GM21619 (cell line): ENCODE measurements at regions not wholly inside any gene's neighbourhood (a gene's known extent, or its start where the extent isn't known, plus 50 kb on each side); places are given as distances from the start of the nearest gene placed in this dataset.

ENCODE experiments used
- ATAC-seq: cut with Tn5 transposase; IDR thresholded peaks from one replicate; pipeline ENCODE4 v1.9.1; 2021; ENCODE audit not compliant: unreplicated experiment

DNA sequence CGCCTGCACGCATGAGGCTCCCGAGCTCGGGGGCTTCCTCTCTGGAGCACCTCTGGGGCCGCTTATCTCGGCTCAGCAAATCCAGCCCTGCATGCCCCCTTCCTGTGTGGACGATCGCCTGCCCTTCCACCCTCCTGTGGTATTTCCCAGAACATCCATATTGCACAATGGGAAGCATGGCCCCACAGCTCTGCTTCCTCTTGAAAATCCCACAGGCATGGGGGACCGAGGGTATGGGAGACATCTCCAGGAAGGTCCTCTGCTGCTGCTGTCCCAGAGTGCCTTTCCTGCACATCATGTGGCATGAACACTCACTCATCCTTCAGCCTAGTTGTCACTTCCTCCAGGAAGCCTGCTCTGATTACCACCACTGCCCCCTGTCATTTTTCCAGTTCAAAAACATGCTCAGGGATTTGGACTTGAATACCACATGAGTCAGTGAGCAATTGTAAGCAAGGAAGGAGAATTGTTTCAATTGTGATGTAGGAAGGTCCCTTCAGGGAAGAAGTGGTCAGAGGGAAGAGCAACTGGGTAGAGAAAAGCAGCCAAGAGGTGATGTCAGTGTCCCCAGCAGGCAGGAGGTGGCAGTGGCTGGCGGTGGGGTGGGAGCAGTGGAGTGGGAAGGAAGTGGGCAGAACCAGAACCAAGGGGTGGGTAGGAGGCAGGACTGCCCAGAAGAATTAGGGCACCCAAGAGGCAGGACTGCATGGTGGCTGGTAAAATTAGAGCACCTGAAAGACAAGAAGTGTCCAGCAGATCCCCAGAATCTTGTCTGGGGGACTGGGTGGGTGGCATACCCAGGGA, 67.5 kb upstream of the ZMIZ1 start:
- ATAC-seq: no peak

DNA sequence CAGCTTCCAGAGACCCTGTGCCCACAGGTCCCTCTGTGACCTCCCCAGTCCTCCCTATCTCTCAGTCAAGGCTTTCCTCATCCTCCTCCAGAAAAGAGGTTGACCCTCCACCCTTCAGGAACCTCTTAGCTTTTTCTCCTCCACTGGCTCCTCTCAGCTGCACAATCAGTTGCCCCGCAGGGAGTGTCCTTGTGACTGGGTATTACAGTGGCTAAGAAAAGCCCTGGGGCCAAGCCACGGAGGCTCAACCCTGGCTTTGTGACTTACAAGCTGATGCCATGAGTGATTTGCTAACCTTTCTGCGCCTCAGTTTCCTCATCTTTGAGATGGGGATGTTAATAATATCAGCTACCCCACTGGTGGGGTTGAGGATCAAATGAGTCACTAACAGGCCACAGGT, 66.4 kb upstream of the ZMIZ1 start:
- ATAC-seq: no peak

DNA sequence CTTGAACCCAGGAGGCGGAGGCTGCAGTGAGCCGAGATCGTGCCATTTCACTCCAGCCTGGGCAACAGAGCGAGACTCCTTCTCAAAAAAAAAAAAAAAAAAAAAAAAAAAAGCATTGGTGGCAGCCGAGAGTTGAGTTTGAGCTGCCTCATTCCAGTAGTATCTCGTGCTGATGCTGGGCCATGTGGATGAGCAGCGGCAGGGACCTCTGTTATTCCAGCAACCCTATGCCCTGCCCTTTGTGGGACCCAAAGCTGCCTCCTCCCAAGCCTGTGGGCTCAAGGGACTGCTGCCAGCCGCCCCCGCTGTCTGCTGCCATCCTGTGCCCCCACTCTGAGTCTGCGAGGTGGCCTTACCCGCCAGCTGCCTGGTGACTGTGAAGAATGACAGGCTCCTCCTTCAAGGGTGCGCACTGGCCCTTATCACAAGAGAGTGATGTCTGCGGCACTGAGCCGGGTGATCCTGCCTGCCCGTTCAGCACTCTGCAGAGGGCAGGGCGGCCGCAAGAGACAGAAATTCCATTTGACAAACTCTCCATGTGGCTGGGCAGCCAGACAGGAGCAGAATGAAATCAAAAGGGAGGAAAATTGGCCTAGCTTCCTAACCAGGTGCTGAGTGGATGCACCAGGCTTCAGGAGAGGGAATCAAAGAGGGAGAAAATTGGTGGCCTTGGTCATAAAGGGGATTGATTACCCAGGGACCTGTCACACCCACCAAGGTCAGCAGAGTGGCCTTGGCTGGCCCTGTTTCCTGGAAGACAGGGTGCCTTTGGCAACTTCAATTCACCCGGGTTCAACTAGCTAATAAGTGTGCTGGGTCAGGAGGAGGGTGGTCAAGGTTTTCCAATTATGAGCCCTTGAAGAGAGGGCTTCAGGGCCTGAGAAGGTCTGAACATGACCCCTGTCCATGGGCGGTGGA, 65.3 kb upstream of the ZMIZ1 start:
- ATAC-seq: no peak

DNA sequence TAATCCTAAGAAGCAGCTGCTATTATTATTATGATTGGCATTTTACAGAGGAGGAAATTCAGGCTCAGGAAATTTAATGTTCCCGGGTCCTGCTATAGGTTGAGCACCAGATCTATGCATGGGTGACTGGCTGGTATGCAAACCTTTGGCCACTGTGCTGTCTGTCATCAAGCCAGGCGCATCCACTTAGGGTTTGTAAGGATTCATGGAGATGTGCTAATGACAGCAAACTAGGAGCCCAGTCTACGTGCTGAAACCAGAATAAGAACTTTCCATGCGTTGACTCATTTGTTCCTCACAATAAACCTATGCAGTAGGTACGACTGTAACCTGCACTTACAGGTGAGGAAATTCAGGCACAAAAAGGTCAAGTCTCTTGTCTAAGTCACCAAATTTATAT, 64.5 kb upstream of the ZMIZ1 start:
- ATAC-seq: no peak

DNA sequence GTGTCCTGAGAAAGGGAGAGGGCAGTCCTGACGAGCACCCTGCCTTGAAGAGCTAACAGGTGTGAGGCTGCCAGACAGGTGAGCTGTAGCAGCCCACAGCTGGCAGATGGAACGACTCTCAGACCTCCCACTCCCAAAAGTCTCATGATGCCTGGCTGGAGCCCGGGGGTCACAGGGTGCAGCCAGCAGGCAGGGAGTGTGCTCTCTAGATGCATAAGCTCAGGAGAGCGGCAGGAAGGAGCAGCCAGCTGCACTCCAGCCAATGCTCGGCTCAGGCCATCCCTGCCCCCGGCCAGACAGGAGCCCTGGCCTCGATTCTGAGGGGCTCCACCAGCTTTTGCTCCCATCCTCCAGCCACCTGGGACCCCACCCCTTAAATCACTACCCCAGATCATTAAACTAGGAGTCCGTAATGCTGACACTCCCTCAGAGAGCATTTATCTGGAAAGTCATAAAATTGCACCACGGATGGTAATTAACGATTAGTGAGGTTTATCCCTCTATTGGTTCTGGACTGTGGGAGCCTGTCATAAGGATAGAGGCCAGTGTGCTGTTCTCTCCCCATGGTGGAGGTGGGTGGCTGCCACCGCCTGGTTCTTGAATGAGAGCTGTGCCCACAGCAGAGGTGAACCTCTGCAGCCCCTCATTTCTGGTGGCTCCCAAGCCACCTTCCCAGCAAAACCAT, 63.5 kb upstream of the ZMIZ1 start:
- ATAC-seq: no peak

DNA sequence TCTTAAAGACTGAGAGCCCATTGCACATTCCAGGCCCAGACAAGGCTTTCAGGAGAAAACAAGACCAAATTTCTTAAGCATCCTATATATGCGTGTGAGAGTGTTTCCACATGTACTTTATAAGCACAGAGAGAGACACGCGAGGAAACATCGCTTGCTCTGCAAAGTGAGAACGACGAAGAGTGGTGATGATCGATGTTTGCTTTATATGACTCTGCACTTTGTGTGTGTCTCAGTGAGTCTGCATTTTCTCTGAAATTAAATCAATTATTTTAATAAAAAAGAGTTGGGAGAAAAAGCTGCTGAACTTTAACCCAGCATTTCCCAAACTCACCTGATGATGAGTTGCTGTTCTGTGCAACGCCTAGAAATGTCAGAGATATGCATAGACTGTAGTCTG, 61.7 kb upstream of the ZMIZ1 start:
- no peak for ATAC-seq

DNA sequence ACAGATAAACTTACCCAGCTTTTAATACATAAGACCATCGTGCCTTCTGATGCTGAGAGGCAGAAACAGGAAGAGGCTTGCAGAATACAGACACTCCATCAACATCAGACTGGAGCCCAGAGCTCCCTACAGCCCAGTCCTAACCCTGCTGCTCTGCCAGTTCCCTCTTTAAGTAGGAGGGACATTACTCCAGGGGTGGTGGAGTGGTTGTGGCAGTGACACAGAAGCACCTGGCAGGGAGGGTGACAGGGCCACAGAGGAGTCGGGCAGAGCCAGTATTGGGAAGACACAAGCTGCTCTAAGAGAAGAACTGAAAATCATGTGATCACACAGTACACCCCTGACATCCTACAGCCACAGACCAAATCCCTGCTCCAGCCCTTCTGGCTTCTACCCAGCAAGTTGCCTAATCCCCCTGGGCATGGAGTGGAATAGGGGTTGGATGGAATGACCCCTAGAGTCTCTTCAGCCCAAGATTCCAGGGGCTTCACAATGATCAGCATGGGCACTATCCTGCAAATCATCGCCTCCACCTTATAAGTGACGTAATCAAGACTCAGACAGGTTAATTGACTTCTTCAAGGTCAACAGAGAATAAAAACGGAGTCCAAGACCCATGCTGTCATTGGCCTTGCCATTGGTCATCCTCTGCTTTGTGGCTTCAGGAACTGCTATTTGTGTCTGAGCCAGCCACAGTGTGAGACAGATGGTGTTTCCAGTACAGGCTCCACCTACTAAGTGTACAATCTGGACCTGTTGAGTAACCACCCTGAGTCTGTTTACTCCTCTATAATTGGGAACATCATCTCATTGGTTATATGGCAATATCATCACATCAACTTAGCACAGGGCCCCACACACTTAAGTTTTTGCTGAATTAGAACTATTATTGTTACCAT, 61.1 kb upstream of the ZMIZ1 start:
- no peak for ATAC-seq

DNA sequence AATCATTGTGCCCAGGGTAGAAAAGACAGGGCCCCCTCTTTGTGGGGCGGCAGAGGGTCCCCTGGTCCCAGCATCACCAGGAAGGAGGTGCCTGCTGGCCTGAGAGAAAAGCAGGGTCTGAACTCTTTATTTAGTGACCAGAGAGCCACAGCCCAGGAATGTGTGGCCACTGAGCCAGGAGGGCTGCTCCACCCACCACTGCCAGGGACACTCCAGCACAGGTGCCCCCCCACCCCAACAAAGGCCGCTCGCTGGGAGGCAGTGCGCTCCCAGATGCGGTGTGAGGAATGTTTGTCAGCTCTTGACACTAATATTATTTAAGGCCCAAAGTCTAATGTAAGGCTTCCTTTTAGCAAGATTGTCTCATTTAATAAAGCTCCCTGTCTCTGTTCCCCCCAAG, 59.6 kb upstream of the ZMIZ1 start:
- ATAC-seq: no peak

DNA sequence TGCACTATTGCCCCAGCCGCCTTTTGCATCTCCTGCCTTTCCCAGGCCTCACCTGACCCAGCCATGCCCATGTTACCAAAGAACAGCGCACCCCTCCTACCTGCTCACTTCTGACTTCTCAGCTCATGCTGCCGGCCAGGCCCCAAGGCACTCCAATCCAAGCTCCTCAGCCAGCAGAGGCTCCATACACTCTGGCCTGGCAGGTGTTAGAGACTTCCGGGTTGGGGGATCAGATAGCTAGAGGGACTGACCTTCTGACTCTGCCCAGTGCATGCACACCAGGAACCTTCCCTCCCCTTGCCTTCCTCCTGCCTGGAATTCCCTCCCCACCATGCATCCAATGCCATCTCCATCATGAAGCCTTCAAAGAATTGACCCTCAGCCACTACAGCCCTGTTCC, 56.2 kb upstream of the ZMIZ1 start:
- no peak for ATAC-seq

DNA sequence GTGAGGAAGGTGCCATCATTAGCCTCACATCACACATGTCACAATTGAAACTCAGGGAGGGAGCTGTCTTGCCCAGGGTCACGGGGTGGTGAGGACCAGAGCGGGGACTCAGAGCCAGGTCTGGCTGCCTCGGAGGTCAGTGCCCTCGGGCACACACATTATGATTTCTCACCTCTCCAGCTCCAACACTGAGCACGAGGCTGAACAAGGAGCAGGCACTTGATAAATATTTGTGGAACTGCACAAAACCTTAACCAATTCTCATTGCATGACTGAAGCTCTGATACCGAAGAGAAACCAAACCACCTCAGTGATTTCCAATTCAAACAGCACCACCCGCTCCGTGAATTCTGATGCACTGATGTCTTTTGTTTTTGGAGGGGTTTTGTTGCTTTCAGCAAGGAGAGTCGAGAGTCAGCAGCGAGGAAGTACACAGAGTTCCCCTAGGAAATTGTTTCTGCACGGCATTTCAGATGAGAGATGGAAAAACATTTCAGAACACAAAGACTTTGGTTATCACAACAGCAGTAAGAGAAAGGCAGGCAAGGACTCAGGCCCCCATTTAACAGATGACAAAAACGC, 55.3 kb upstream of the ZMIZ1 start:
- no peak for ATAC-seq

DNA sequence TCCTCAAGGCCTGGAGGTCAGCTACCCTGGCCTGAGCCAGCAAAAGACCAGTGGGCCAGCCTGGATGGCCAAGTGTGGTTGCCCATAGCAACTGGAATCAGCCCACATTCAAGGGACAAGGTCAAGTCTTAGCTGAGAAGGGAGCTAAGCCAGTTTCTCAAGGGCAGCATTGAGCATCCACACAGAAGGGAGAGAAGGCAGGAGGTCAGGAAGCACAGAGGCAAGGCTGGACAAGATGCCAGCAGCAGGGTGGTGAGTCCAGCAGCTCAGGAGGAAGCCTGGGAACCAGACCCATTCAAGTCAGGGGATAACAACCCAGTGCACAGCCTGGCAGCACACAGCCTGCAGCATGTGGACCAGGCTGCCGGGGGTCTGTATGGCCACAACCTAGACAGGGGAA, 54.0 kb upstream of the ZMIZ1 start:
- no peak for ATAC-seq

DNA sequence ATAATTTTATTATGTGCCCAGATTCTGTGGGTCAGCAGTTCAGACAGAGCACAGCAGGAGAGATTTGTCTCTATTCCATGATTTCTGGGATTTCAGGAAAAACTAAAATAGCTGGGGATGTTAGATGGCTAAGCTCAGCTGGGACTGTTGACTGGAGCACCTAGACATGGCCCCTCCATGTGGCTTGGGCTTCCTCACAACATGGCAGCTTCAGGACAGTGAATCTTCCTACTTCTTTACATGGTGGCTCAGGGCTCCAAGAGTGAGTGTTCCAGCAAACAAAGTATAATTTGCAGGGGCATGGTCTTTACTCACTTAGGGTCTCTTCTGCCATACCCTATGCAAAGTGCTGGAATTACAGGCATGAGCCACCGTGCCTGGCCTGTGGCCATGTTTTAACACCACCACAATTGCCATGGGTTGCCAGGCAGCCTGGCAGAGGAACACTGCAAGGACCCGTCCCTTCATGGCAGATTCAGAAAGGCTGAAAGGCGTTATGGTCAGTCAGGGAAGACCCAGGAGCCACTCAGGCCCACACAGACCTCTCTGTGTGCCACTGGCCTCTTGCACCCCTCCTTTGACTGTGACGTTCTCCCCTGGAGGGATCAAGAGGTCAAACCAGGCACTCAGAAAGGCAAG, 50.8 kb upstream of the ZMIZ1 start:
- ATAC-seq: no peak

DNA sequence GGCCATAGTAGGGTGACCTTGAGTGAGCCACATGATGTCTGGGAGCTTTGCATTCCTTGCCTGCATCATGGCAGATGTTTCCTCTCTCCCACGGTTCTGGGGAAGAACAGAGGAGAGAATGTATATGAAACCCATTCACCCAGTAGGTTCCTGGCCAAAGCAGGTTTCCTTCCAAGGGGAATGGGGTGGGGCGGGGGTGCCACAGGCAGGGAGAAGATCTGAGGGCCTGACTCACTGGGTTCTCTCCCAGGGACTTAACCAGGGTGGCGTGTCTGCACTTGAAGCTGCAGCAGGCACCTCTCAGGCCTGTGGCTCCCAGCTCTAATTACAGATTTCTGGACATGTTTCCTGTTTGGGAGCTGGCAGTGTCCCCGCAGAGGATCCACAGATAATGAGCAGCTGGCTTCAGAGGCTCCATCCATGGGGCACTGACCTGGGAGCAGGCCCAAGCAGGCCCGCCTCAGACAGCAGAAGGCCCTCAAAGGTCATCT, 50.2 kb upstream of the ZMIZ1 start:
- no peak for ATAC-seq
